Progenitor cell of endocrine pancreas (in vitro differentiated cells): ENCODE measurements at regions not wholly inside any gene's neighbourhood (a gene's known extent, or its start where the extent isn't known, plus 50 kb on each side); places are given as distances from the start of the nearest gene placed in this dataset.

Experiments used
- DNase-seq: peaks from one replicate; pipeline ENCODE4 v3.0.0; 2021; ENCODE audit warnings: low spot score; ENCODE audit not compliant: unreplicated experiment
- H3K27ac Mint-ChIP-seq: 2 replicates; pipeline ENCODE4 v1.8.0; 2021; ENCODE audit warnings: mild to moderate bottlenecking, moderate library complexity, mixed read lengths
- H3K27me3 Mint-ChIP-seq: 2 replicates; pipeline ENCODE4 v1.8.0; 2021; ENCODE audit warnings: mixed read lengths
- H3K36me3 Mint-ChIP-seq: 2 replicates; pipeline ENCODE4 v1.8.0; 2022; ENCODE audit warnings: mixed read lengths; ENCODE audit not compliant: insufficient read depth
- H3K4me1 Mint-ChIP-seq: 2 replicates; pipeline ENCODE4 v1.8.0; 2021; ENCODE audit warnings: low read depth, mixed read lengths
- H3K4me3 Mint-ChIP-seq: 2 replicates; pipeline ENCODE4 v1.8.0; 2021; ENCODE audit warnings: low read depth, mild to moderate bottlenecking, moderate library complexity, mixed read lengths
- H3K9me3 Mint-ChIP-seq: 2 replicates; pipeline ENCODE4 v1.8.0; 2021; ENCODE audit warnings: low read depth, mixed read lengths
- TF ChIP-seq, protein P1 (sequence below): fragments of 200-600 bp; sonication (generic); IDR thresholded peaks from one replicate; pipeline ENCODE4 v1.5.0; 2021; ENCODE audit warnings: antibody characterized with exemption, mild to moderate bottlenecking; ENCODE audit not compliant: unreplicated experiment

DNA sequence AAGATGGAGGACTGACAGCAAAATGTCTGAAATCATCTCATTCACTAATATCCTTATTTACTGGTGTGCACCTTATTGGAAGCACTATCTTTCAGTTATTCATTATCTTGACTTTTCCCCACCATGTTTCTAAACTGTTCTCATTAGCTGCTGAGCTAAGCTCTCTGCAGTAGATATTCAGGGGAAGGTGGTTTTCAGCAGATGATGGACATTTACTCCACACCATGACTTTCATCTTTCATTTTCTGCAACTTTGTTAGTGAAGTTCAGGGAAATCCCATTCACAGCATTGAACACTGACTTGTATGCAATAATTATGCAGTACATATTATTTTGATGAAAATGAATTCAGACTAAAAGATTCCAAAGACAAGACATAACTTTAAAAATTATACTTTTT, 373.6 kb upstream of the FLRT2 start:
- Mint-ChIP-seq H3K4me3 (no peak overlapping the region), H3K4me1 (no peaks in the 10 kb centered on the region), H3K27ac (no peak overlapping the region), H3K9me3 (peaks cover 4% of the 10 kb centered on the region), H3K36me3 (no peaks in the 10 kb centered on the region), H3K27me3 (no peaks in the 10 kb centered on the region)
- TF ChIP-seq, protein P1, sequence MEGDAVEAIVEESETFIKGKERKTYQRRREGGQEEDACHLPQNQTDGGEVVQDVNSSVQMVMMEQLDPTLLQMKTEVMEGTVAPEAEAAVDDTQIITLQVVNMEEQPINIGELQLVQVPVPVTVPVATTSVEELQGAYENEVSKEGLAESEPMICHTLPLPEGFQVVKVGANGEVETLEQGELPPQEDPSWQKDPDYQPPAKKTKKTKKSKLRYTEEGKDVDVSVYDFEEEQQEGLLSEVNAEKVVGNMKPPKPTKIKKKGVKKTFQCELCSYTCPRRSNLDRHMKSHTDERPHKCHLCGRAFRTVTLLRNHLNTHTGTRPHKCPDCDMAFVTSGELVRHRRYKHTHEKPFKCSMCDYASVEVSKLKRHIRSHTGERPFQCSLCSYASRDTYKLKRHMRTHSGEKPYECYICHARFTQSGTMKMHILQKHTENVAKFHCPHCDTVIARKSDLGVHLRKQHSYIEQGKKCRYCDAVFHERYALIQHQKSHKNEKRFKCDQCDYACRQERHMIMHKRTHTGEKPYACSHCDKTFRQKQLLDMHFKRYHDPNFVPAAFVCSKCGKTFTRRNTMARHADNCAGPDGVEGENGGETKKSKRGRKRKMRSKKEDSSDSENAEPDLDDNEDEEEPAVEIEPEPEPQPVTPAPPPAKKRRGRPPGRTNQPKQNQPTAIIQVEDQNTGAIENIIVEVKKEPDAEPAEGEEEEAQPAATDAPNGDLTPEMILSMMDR, result no peak
- DNase-seq, result no peak

DNA sequence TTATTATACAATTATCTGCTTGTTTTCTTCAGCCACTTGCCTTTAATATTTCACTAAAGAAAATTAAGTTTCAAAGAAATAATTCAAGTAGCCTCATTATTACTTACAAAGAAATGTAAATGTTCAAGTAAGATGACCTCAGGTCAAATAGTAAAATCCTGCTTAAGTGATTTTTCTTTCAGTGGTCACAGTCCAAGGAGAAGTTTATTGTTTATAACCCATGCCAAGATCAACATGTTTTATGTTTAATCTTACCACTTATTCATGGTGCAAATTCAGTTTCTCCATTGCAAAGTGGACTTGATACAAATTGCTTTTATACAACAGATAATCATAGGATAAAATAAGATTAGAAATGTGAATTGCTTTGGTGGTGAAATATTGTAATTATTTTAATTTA, 370.2 kb upstream of the FLRT2 start:
- H3K4me3 Mint-ChIP-seq, result no peak overlapping the region
- TF ChIP-seq, protein P1, result no peak
- H3K4me1 Mint-ChIP-seq, result no peaks in the 10 kb centered on the region
- peaks cover 1% of the 10 kb centered on the region for H3K36me3 Mint-ChIP-seq
- H3K9me3 Mint-ChIP-seq, result peaks cover 30% of the 10 kb centered on the region
- H3K27me3 Mint-ChIP-seq, result no peaks in the 10 kb centered on the region
- no peak for DNase-seq
- H3K27ac Mint-ChIP-seq, result no peak overlapping the region

DNA sequence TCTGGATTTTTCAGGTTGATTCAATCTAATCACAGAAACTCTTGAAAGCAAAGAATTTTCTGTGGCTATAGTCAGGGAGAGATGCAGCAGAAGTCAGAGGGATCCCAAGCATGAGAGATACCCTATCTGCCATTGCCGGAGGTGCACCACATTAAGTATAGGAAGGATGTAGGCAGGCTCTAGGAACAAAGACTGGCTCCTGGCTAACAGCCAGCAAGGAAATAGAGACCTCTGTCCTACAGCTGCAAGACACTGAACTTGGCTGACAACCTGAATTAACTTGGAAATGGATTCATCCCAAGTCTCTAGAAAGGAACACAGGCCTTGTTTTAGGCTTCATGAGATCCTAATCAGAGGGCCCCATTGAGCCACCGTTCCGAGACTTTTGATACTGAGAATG, 364.9 kb upstream of the FLRT2 start:
- H3K27me3 Mint-ChIP-seq, result no peaks in the 10 kb centered on the region
- peaks cover 1% of the 10 kb centered on the region for H3K36me3 Mint-ChIP-seq
- H3K4me1 Mint-ChIP-seq, result peaks cover 2% of the 10 kb centered on the region
- no peak for DNase-seq
- H3K4me3 Mint-ChIP-seq, result no peak overlapping the region
- H3K27ac Mint-ChIP-seq, result no peak overlapping the region
- H3K9me3 Mint-ChIP-seq, result peaks cover 30% of the 10 kb centered on the region
- TF ChIP-seq, protein P1, result no peak

DNA sequence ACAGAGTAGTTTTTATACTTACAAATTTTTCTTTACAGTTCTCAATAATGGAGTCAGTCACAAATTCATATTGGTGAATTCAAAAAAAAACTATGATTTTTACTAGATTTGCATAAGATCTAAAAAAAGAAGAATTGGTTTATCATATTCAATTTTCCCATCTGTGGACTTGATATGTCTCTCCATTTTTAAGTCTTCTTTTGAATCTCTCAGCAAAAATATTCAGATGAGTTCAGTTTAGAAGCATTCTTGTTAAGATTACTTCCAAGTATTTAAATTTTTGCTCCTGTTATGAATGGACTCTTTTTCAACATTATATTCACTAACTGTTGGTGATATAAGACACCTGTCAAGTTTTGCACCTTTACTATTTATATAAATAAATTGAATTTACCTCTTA, 360.6 kb upstream of the FLRT2 start:
- DNase-seq, result no peak
- Mint-ChIP-seq H3K27ac (no peak overlapping the region), H3K36me3 (no peaks in the 10 kb centered on the region), H3K4me3 (no peak overlapping the region), H3K27me3 (no peaks in the 10 kb centered on the region), H3K4me1 (peaks cover 7% of the 10 kb centered on the region), H3K9me3 (no peaks in the 10 kb centered on the region)
- TF ChIP-seq, protein P1, result no peak

DNA sequence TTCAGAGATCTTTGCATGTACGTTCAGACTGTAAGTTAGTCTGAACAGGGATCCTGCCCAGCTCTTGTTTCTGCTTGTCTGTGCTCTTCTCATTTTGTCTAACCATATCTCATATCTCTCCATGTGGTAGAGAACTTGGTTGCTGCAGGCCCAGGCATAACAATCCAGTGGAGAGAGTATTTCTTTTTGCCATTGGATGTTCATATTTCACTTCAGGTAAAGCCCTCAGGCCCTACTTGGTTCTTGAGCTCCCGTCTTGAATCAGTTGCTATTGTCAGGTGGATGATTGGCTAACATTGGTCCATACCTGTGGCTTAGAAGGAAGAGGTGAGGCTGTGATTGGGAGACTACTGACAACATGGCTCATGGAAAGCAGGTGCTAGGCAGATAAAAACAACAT, 357.7 kb upstream of the FLRT2 start:
- Mint-ChIP-seq H3K27ac (no peak overlapping the region), H3K4me3 (no peak overlapping the region), H3K36me3 (no peaks in the 10 kb centered on the region), H3K27me3 (no peaks in the 10 kb centered on the region), H3K9me3 (no peaks in the 10 kb centered on the region), H3K4me1 (peaks cover 5% of the 10 kb centered on the region)
- DNase-seq, result no peak
- TF ChIP-seq, protein P1, result no peak
